Muscle layer of duodenum (tissue), 2 donors: ENCODE measurements at regions not wholly inside any gene's neighbourhood (a gene's known extent, or its start where the extent isn't known, plus 50 kb on each side); places are given as distances from the start of the nearest gene placed in this dataset.

Experiments used
- H3K27ac ChIP-seq: one replicate; pipeline ENCODE4 v1.7.0; 2013; ENCODE audit warnings: mild to moderate bottlenecking, low read length
- H3K27me3 ChIP-seq: one replicate; pipeline ENCODE4 v1.7.0; 2013; ENCODE audit warnings: low read depth, mild to moderate bottlenecking, control low read depth, low read length
- H3K36me3 ChIP-seq, 2 donors: one replicate each; pipeline ENCODE4 v1.7.0; 2013; ENCODE audit warnings: low read length in 2 of 2, control low read depth in 1 of 2, mild to moderate bottlenecking in 1 of 2; ENCODE audit not compliant: insufficient read depth in 2 of 2, control insufficient read depth in 1 of 2
- H3K4me1 ChIP-seq, 2 donors: one replicate each; pipeline ENCODE4 v1.7.0; 2013; ENCODE audit warnings: low read length in 2 of 2, mild to moderate bottlenecking in 2 of 2, control low read depth in 1 of 2, moderate library complexity in 1 of 2; ENCODE audit not compliant: insufficient read depth in 2 of 2, control insufficient read depth in 1 of 2
- H3K4me3 ChIP-seq, 2 donors: one replicate each; pipeline ENCODE4 v1.7.0; 2013; ENCODE audit warnings: low read length in 2 of 2, low read depth in 1 of 2, mild to moderate bottlenecking in 1 of 2
- H3K9me3 ChIP-seq, 2 donors: one replicate each; pipeline ENCODE4 v1.7.0; 2013; ENCODE audit warnings: low read length in 2 of 2, control low read depth in 1 of 2, mild to moderate bottlenecking in 1 of 2; ENCODE audit not compliant: control insufficient read depth in 1 of 2
- donor health status: healthy.

- Histone ChIP-seq H3K4me1 (no peaks in the 10 kb centered on the region), H3K27me3 (no peaks in the 10 kb centered on the region), H3K4me3 (no peak overlapping the region), H3K27ac (no peak overlapping the region), H3K36me3 (no peaks in the 10 kb centered on the region), H3K9me3 (no peaks in the 10 kb centered on the region)
These were observed 315.6 kb upstream of the ATP10A start for GRCh38 chr15:26178640-26179220.

GRCh38 chr15:26177816-26178215 is 314.7 kb upstream of the ATP10A start:
- no peaks in the 10 kb centered on the region for H3K27me3 ChIP-seq
- H3K4me1 ChIP-seq = no peaks in the 10 kb centered on the region

GRCh38 chr15:26176831-26177230 is 313.7 kb upstream of the ATP10A start:
- Histone ChIP-seq H3K4me3 (no peak overlapping the region), H3K27me3 (no peaks in the 10 kb centered on the region), H3K9me3 (no peaks in the 10 kb centered on the region), H3K27ac (no peak overlapping the region), H3K4me1 (no peaks in the 10 kb centered on the region), H3K36me3 (no peaks in the 10 kb centered on the region)

More at GRCh38 chr15:26177816-26178215, 314.7 kb upstream of the ATP10A start:
- no peak overlapping the region for H3K27ac ChIP-seq
- H3K4me3 ChIP-seq = no peak overlapping the region
- H3K36me3 ChIP-seq = no peaks in the 10 kb centered on the region
- H3K9me3 ChIP-seq = no peaks in the 10 kb centered on the region

- no peaks in the 10 kb centered on the region for H3K36me3 ChIP-seq
- no peak overlapping the region for H3K4me3 ChIP-seq
- no peaks in the 10 kb centered on the region for H3K9me3 ChIP-seq
- no peaks in the 10 kb centered on the region for H3K4me1 ChIP-seq
- no peaks in the 10 kb centered on the region for H3K27me3 ChIP-seq
- H3K27ac ChIP-seq = no peak overlapping the region
These were observed 308.1 kb upstream of the ATP10A start for GRCh38 chr15:26171266-26171665.

- H3K4me1 ChIP-seq = no peaks in the 10 kb centered on the region
These were observed 303.3 kb upstream of the ATP10A start for GRCh38 chr15:26166429-26166828.

GRCh38 chr15:26165546-26165945 is 302.4 kb upstream of the ATP10A start:
- Histone ChIP-seq H3K36me3 (no peaks in the 10 kb centered on the region), H3K4me1 (no peaks in the 10 kb centered on the region), H3K9me3 (no peaks in the 10 kb centered on the region), H3K27me3 (no peaks in the 10 kb centered on the region), H3K27ac (no peak overlapping the region), H3K4me3 (no peak overlapping the region)

More at GRCh38 chr15:26166429-26166828, 303.3 kb upstream of the ATP10A start:
- no peaks in the 10 kb centered on the region for H3K36me3 ChIP-seq
- no peak overlapping the region for H3K27ac ChIP-seq
- no peak overlapping the region for H3K4me3 ChIP-seq
- H3K27me3 ChIP-seq = no peaks in the 10 kb centered on the region
- no peaks in the 10 kb centered on the region for H3K9me3 ChIP-seq

- H3K27ac ChIP-seq = no peak overlapping the region
- peaks cover 0 to 7% of the 10 kb centered on the region in 2 donors for H3K4me1 ChIP-seq
- H3K9me3 ChIP-seq = no peaks in the 10 kb centered on the region
- no peaks in the 10 kb centered on the region for H3K27me3 ChIP-seq
- H3K36me3 ChIP-seq = no peaks in the 10 kb centered on the region
- H3K4me3 ChIP-seq = no peak overlapping the region
These were observed 297.2 kb upstream of the ATP10A start for GRCh38 chr15:26160343-26160742.

- Histone ChIP-seq H3K9me3 (peaks cover 0 to 1% of the 10 kb centered on the region in 2 donors), H3K27me3 (no peaks in the 10 kb centered on the region), H3K36me3 (no peaks in the 10 kb centered on the region), H3K27ac (no peak overlapping the region), H3K4me1 (peaks cover 0 to 7% of the 10 kb centered on the region in 2 donors), H3K4me3 (no peak overlapping the region)
These were observed 295.0 kb upstream of the ATP10A start for GRCh38 chr15:26158176-26158575.

- no peak overlapping the region for H3K27ac ChIP-seq
- peaks cover 0 to 7% of the 10 kb centered on the region in 2 donors for H3K4me1 ChIP-seq
- H3K9me3 ChIP-seq = peaks cover 0 to 3% of the 10 kb centered on the region in 2 donors
- no peaks in the 10 kb centered on the region for H3K36me3 ChIP-seq
- no peaks in the 10 kb centered on the region for H3K27me3 ChIP-seq
- H3K4me3 ChIP-seq = no peak overlapping the region
These were observed 294.0 kb upstream of the ATP10A start for GRCh38 chr15:26157081-26157480.

- Histone ChIP-seq H3K27ac (no peak overlapping the region), H3K27me3 (no peaks in the 10 kb centered on the region), H3K36me3 (no peaks in the 10 kb centered on the region), H3K4me1 (peaks cover 0 to 7% of the 10 kb centered on the region in 2 donors), H3K9me3 (peaks cover 0 to 3% of the 10 kb centered on the region in 2 donors), H3K4me3 (no peak overlapping the region)
These were observed 292.9 kb upstream of the ATP10A start for GRCh38 chr15:26156051-26156450.

- peaks cover 0 to 5% of the 10 kb centered on the region in 2 donors for H3K9me3 ChIP-seq
- no peaks in the 10 kb centered on the region for H3K4me1 ChIP-seq
- H3K36me3 ChIP-seq = no peaks in the 10 kb centered on the region
- H3K4me3 ChIP-seq = no peak overlapping the region
- no peak overlapping the region for H3K27ac ChIP-seq
- no peaks in the 10 kb centered on the region for H3K27me3 ChIP-seq
These were observed 285.2 kb upstream of the ATP10A start for GRCh38 chr15:26148156-26148860.
